Stimulated activated memory B cell treated with anti-CD40 and anti-IgM and Interleukin-4, amounts not matched to agents 10 μg/mL and 1 μg/mL and 100 μg/mL, for 72 hours (primary cell): ENCODE measurements at regions not wholly inside any gene's neighbourhood (a gene's known extent, or its start where the extent isn't known, plus 50 kb on each side); places are given as distances from the start of the nearest gene placed in this dataset.

ENCODE experiments used
- ATAC-seq: fragments of 150-1000 bp; cut with Tn5 transposase; 2 replicates; pipeline ENCODE4 v1.10.0; 2021
- H3K27ac Mint-ChIP-seq: one replicate; pipeline ENCODE4 v1.8.0; 2022; ENCODE audit warnings: mild to moderate bottlenecking, mixed read lengths
- H3K27me3 Mint-ChIP-seq: one replicate; pipeline ENCODE4 v1.8.0; 2022; ENCODE audit warnings: mixed read lengths
- H3K36me3 Mint-ChIP-seq: one replicate; pipeline ENCODE4 v1.8.0; 2022; ENCODE audit warnings: mixed read lengths
- H3K4me1 Mint-ChIP-seq: one replicate; pipeline ENCODE4 v1.8.0; 2022; ENCODE audit warnings: mixed read lengths
- H3K4me3 Mint-ChIP-seq: one replicate; pipeline ENCODE4 v1.8.0; 2022; ENCODE audit warnings: mild to moderate bottlenecking, moderate library complexity, mixed read lengths
- H3K9me3 Mint-ChIP-seq: one replicate; pipeline ENCODE4 v1.8.0; 2022; ENCODE audit warnings: mixed read lengths

DNA sequence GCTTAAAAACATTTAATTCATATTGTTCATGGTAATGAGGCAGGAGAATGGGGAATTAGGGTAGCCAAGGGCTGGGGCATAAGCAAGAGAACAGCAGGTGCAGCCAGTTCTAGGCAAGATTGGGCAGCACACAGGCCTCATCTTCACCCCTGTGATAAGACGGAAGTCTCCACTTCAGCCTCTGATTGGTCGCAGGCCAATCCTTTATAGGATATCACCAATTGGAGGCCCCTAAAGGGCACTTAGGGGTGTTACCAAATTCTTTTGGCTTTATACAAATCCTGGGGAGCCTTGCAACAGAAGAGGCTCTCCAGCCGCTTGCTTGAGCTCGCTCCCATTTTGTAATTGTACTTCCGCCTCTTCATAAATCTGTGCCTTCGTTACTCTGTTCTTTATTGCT lies 231.1 kb downstream of the REEP3 start:
- H3K36me3 Mint-ChIP-seq, result no peaks in the 10 kb centered on the region
- H3K4me3 Mint-ChIP-seq, result no peak overlapping the region
- no peak overlapping the region for H3K27ac Mint-ChIP-seq
- no peaks in the 10 kb centered on the region for H3K4me1 Mint-ChIP-seq
- no peak for ATAC-seq
- no peaks in the 10 kb centered on the region for H3K9me3 Mint-ChIP-seq
- no peaks in the 10 kb centered on the region for H3K27me3 Mint-ChIP-seq

DNA sequence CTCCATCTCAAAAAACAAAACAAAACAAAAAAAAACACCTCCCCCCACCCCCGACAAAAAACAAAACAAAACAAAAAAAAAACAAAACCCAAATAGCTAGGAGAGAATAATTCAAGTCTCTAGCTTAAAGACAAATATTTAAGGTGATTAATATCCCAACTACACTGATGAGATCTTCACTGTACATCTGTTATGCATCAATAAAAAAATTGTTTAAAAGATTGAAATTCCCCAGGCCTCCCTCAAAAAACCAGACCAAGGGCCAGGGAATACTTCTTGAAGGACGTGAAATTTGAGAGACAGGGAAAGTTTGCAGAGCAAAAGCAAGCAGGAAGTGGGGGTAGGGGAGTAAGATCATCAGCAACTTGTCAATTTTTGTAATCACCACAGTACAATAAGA lies 232.6 kb downstream of the REEP3 start:
- H3K36me3 Mint-ChIP-seq, result no peaks in the 10 kb centered on the region
- H3K27me3 Mint-ChIP-seq, result peaks cover 2% of the 10 kb centered on the region
- ATAC-seq, result no peak
- no peak overlapping the region for H3K4me3 Mint-ChIP-seq
- no peaks in the 10 kb centered on the region for H3K4me1 Mint-ChIP-seq
- H3K27ac Mint-ChIP-seq, result no peak overlapping the region
- no peaks in the 10 kb centered on the region for H3K9me3 Mint-ChIP-seq

- no peak overlapping the region for H3K27ac Mint-ChIP-seq
- H3K36me3 Mint-ChIP-seq, result no peaks in the 10 kb centered on the region
- ATAC-seq, result no peak
- H3K4me1 Mint-ChIP-seq, result no peaks in the 10 kb centered on the region
- H3K4me3 Mint-ChIP-seq, result no peak overlapping the region
- H3K27me3 Mint-ChIP-seq, result peaks cover 10% of the 10 kb centered on the region
- H3K9me3 Mint-ChIP-seq, result no peaks in the 10 kb centered on the region
Measured at GRCh38 chr10:63755441-63755840, 234.2 kb downstream of the REEP3 start.

GRCh38 chr10:63757067-63757466 lies 235.9 kb downstream of the REEP3 start:
- Mint-ChIP-seq H3K4me3 (no peak overlapping the region), H3K4me1 (no peaks in the 10 kb centered on the region), H3K27ac (no peak overlapping the region), H3K27me3 (peaks cover 23% of the 10 kb centered on the region), H3K9me3 (no peaks in the 10 kb centered on the region), H3K36me3 (no peaks in the 10 kb centered on the region)
- no peak for ATAC-seq

DNA sequence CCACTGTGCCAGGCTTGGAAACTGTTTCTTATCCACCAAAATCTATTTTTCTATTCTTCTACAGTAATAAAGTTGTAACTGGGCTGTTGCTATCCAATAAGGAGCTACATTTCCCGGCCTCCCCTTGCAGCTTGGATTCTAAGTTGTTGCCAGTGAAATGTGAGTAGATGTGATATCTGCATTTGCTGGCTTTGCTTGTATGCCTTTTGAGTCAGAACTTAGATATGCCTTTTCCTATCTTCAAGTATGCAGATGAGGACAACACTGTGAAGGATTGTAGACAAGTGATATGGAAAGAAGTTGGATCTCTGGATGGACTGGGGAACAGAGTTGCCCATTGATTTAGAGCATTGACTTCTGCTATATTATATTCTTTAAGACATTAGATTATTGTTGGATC lies 236.9 kb downstream of the REEP3 start:
- Mint-ChIP-seq H3K9me3 (no peaks in the 10 kb centered on the region), H3K4me3 (no peak overlapping the region), H3K4me1 (no peaks in the 10 kb centered on the region), H3K36me3 (no peaks in the 10 kb centered on the region), H3K27ac (no peak overlapping the region), H3K27me3 (peaks cover 23% of the 10 kb centered on the region)
- no peak for ATAC-seq

DNA sequence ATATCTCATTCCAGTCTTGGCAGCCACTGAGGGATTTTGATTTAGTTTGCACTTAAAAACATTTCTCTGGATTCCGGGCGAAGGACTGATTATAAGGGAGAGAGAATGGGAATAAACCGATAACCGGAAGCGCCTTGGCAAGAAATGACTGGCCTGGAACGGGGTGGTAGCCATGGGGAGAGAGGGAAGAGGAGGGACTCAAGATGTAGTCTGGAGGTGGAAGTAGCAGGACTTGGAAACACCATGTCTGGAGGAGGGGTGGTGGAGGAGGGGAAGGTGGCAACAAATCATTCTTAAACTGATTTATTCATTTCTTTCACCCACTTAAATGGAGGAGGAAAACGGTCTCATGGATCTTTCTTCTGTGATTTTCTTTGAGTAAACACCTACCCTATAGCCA lies 238.1 kb downstream of the REEP3 start:
- no peak for ATAC-seq
- Mint-ChIP-seq H3K36me3 (no peaks in the 10 kb centered on the region), H3K4me3 (no peak overlapping the region), H3K27ac (no peak overlapping the region), H3K4me1 (no peaks in the 10 kb centered on the region), H3K9me3 (no peaks in the 10 kb centered on the region), H3K27me3 (peaks cover 23% of the 10 kb centered on the region)

- peaks cover 23% of the 10 kb centered on the region for H3K27me3 Mint-ChIP-seq
- no peak overlapping the region for H3K27ac Mint-ChIP-seq
- H3K9me3 Mint-ChIP-seq, result no peaks in the 10 kb centered on the region
- no peak overlapping the region for H3K4me3 Mint-ChIP-seq
- no peaks in the 10 kb centered on the region for H3K4me1 Mint-ChIP-seq
- no peak for ATAC-seq
- no peaks in the 10 kb centered on the region for H3K36me3 Mint-ChIP-seq
Measured at GRCh38 chr10:63760034-63760707, 239.0 kb downstream of the REEP3 start.

GRCh38 chr10:63760708-63761047 lies 239.5 kb downstream of the REEP3 start:
- H3K27me3 Mint-ChIP-seq, result peaks cover 23% of the 10 kb centered on the region
- H3K4me3 Mint-ChIP-seq, result no peak overlapping the region
- no peak overlapping the region for H3K27ac Mint-ChIP-seq
- no peaks in the 10 kb centered on the region for H3K9me3 Mint-ChIP-seq
- H3K4me1 Mint-ChIP-seq, result no peaks in the 10 kb centered on the region
- no peaks in the 10 kb centered on the region for H3K36me3 Mint-ChIP-seq
- ATAC-seq, result no peak

- Mint-ChIP-seq H3K36me3 (no peaks in the 10 kb centered on the region), H3K27ac (no peak overlapping the region), H3K27me3 (peaks cover 23% of the 10 kb centered on the region), H3K4me1 (no peaks in the 10 kb centered on the region), H3K4me3 (no peak overlapping the region), H3K9me3 (no peaks in the 10 kb centered on the region)
- ATAC-seq, result no peak
Measured at GRCh38 chr10:63761243-63761642, 240.0 kb downstream of the REEP3 start.

GRCh38 chr10:63763744-63764143 lies 242.5 kb downstream of the REEP3 start:
- H3K27me3 Mint-ChIP-seq, result peaks cover 22% of the 10 kb centered on the region
- H3K9me3 Mint-ChIP-seq, result no peaks in the 10 kb centered on the region
- ATAC-seq, result no peak
- H3K4me3 Mint-ChIP-seq, result no peak overlapping the region
- H3K27ac Mint-ChIP-seq, result no peak overlapping the region
- no peaks in the 10 kb centered on the region for H3K36me3 Mint-ChIP-seq
- peaks cover 6% of the 10 kb centered on the region for H3K4me1 Mint-ChIP-seq

- Mint-ChIP-seq H3K27ac (no peak overlapping the region), H3K4me3 (no peak overlapping the region), H3K9me3 (no peaks in the 10 kb centered on the region), H3K27me3 (peaks cover 13% of the 10 kb centered on the region), H3K36me3 (no peaks in the 10 kb centered on the region), H3K4me1 (peaks cover 6% of the 10 kb centered on the region)
- ATAC-seq, result no peak
Measured at GRCh38 chr10:63765126-63765525, 243.9 kb downstream of the REEP3 start.

GRCh38 chr10:63766745-63767137 lies 245.5 kb downstream of the REEP3 start:
- ATAC-seq, result no peak
- no peak overlapping the region for H3K4me3 Mint-ChIP-seq
- no peaks in the 10 kb centered on the region for H3K27me3 Mint-ChIP-seq
- no peaks in the 10 kb centered on the region for H3K36me3 Mint-ChIP-seq
- no peaks in the 10 kb centered on the region for H3K9me3 Mint-ChIP-seq
- H3K27ac Mint-ChIP-seq, result no peak overlapping the region
- H3K4me1 Mint-ChIP-seq, result peaks cover 6% of the 10 kb centered on the region

GRCh38 chr10:63767138-63767801 lies 246.1 kb downstream of the REEP3 start:
- no peaks in the 10 kb centered on the region for H3K27me3 Mint-ChIP-seq
- H3K36me3 Mint-ChIP-seq, result no peaks in the 10 kb centered on the region
- H3K4me1 Mint-ChIP-seq, result peaks cover 6% of the 10 kb centered on the region
- no peak overlapping the region for H3K4me3 Mint-ChIP-seq
- no peak for ATAC-seq
- no peak overlapping the region for H3K27ac Mint-ChIP-seq
- no peaks in the 10 kb centered on the region for H3K9me3 Mint-ChIP-seq

DNA sequence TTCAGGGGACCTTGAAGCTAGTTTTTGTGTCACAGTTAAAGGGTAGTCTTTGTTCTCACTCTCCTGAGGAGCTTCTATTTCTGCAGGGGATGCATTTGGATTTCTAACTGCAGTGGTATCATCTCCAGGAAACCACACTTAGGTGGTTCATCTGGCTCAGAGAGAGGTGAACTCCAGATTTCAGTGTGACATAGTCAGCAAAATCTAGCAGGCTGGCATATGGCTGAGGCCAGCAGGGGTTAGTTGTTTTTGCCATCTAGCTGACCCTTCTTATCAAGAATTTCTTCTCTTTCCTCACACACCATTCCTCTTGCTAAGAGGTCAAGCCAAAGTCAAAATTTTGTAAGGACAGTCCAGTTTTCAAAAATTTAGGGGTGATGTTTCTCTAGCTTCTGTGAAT lies 248.2 kb downstream of the REEP3 start:
- H3K27me3 Mint-ChIP-seq, result no peaks in the 10 kb centered on the region
- H3K4me3 Mint-ChIP-seq, result no peak overlapping the region
- no peak overlapping the region for H3K27ac Mint-ChIP-seq
- peaks cover 6% of the 10 kb centered on the region for H3K4me1 Mint-ChIP-seq
- ATAC-seq, result no peak
- H3K9me3 Mint-ChIP-seq, result no peaks in the 10 kb centered on the region
- H3K36me3 Mint-ChIP-seq, result no peaks in the 10 kb centered on the region

GRCh38 chr10:63770523-63770922 lies 249.3 kb downstream of the REEP3 start:
- peaks cover 6% of the 10 kb centered on the region for H3K4me1 Mint-ChIP-seq
- no peaks in the 10 kb centered on the region for H3K36me3 Mint-ChIP-seq
- no peaks in the 10 kb centered on the region for H3K27me3 Mint-ChIP-seq
- no peak overlapping the region for H3K4me3 Mint-ChIP-seq
- ATAC-seq, result no peak
- H3K27ac Mint-ChIP-seq, result no peak overlapping the region
- H3K9me3 Mint-ChIP-seq, result no peaks in the 10 kb centered on the region

DNA sequence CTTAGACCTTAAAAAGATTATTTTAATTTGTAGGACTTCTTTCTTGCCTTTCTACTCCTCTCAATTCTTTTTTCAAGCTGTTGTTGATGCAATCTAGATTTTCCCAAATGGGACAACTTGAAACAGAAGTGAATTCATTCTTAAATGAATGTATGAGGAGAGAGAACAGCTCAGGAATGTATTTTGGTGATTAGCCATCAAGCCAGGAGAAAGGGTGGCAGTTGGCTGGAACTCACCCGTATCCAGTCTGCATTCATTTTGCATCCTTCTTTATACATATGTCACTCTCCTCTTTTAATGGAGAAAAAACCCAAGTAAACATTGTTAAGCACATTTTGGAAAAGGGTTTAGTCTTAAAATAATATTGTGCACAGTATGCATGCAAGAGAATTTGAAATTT lies 251.3 kb downstream of the REEP3 start:
- Mint-ChIP-seq H3K4me1 (peaks cover 6% of the 10 kb centered on the region), H3K27ac (no peak overlapping the region), H3K36me3 (no peaks in the 10 kb centered on the region), H3K9me3 (no peaks in the 10 kb centered on the region), H3K27me3 (no peaks in the 10 kb centered on the region), H3K4me3 (no peak overlapping the region)
- ATAC-seq, result no peak
